HG02571 (cell line): ENCODE measurements at regions not wholly inside any gene's neighbourhood (a gene's known extent, or its start where the extent isn't known, plus 50 kb on each side); places are given as distances from the start of the nearest gene placed in this dataset.
A peak's percentile ranks its signal among the peaks of the same experiment; 100 is the strongest.

Experiments used
- ATAC-seq: cut with Tn5 transposase; IDR thresholded peaks from one replicate; pipeline ENCODE4 v1.9.1; 2021; ENCODE audit warnings: mild to moderate bottlenecking, moderate library complexity; ENCODE audit not compliant: unreplicated experiment

GRCh38 chr1:58994664-58995063 lies 210.8 kb upstream of the JUN start:
- no peak for ATAC-seq

GRCh38 chr1:58996341-58997059 lies 212.7 kb upstream of the JUN start:
- ATAC-seq = peak; percentile 88

- ATAC-seq = peak; percentile 63
Observed at GRCh38 chr1:58997060-58997411, 213.2 kb upstream of the JUN start.

- no peak for ATAC-seq
Observed at GRCh38 chr1:58997637-58998036, 213.8 kb upstream of the JUN start.

- ATAC-seq = no peak
Observed at GRCh38 chr1:58999676-59000075, 215.8 kb upstream of the JUN start.

GRCh38 chr1:59004755-59005154 lies 220.9 kb upstream of the JUN start:
- no peak for ATAC-seq

- ATAC-seq = peak; percentile 52
Observed at GRCh38 chr1:59005491-59006288, 221.8 kb upstream of the JUN start.

GRCh38 chr1:59006289-59006658 lies 222.4 kb upstream of the JUN start:
- no peak for ATAC-seq

- no peak for ATAC-seq
Observed at GRCh38 chr1:59006932-59007331, 223.1 kb upstream of the JUN start.

GRCh38 chr1:59007429-59007819 lies 223.6 kb upstream of the JUN start:
- ATAC-seq = no peak

GRCh38 chr1:59007820-59008598 lies 224.2 kb upstream of the JUN start:
- peak; percentile 44 for ATAC-seq

- ATAC-seq = no peak
Observed at GRCh38 chr1:59008599-59009347, 224.9 kb upstream of the JUN start.

GRCh38 chr1:59011663-59012062 lies 227.8 kb upstream of the JUN start:
- ATAC-seq = no peak

- ATAC-seq = no peak
Observed at GRCh38 chr1:59012378-59012777, 228.5 kb upstream of the JUN start.

GRCh38 chr1:59013276-59013927 lies 229.6 kb upstream of the JUN start:
- peak; percentile 44 for ATAC-seq

- no peak for ATAC-seq
Observed at GRCh38 chr1:59013928-59014279, 230.1 kb upstream of the JUN start.

GRCh38 chr1:59014827-59015226 lies 231.0 kb upstream of the JUN start:
- no peak for ATAC-seq

GRCh38 chr1:59015708-59016107 lies 231.9 kb upstream of the JUN start:
- no peak for ATAC-seq

GRCh38 chr1:59016390-59016789 lies 232.5 kb upstream of the JUN start:
- ATAC-seq = no peak

GRCh38 chr1:59017501-59018231 lies 233.8 kb upstream of the JUN start:
- ATAC-seq = no peak
